ENCODE measurements at regions not wholly inside any gene's neighbourhood (a gene's known extent, or its start where the extent isn't known, plus 50 kb on each side); places are given as distances from the start of the nearest gene placed in this dataset.

DNA sequence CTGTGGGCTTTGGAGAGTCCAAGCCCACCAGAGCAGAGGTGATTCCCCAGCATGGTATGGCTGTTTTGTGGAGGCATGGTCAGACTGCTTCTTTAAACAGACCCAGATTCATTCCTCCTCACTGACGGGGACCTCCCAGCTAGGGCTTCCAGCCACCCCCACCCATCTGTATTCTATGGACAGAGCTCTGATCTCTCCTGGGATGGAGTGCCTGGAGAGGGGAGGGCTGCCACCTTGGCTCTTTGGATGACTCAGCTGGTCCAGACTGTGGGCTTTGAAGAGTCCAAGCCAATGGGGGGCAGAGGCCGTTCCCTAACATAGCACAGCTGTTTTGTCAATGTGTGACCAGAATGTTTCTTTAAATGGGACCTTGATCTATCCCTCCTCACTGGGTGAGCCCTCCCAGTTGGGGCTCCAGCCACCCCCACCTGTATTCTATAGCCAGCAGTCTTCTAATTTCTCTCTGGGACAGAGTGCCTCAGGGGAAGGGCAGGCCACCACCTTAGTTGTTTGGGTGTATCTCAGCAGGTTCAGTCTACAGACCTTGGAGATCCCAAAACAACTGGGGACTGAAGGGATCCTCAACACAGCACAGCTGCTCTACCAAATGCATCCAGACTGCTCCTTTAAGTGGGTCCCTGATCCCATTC lies 122.0 kb upstream of the OSTN start:
- Histone ChIP-seq H3K4ac (ENCODE audit: low read depth, low read length) (no peak overlapping the region), H3K36me3 (ENCODE audit: control insufficient read depth, insufficient read depth, low read length) (no peaks in the 10 kb centered on the region), H2AK5ac (ENCODE audit: low read length) (no peak overlapping the region), H2BK5ac (ENCODE audit: low read length) (no peak overlapping the region), H3K18ac (ENCODE audit: low read length) (no peak overlapping the region), H3K27ac (ENCODE audit: low read depth, low read length) (no peak overlapping the region), H3K4me3 (ENCODE audit: low read length) (no peak overlapping the region), H3K79me1 (ENCODE audit: low read length) (no peaks in the 10 kb centered on the region), H4K8ac (ENCODE audit: low read depth, low read length) (no peak overlapping the region), H3K23ac (ENCODE audit: low read length) (no peak overlapping the region), H3K4me2 (ENCODE audit: low read length) (no peak overlapping the region), H4K5ac (ENCODE audit: low read length) (no peak overlapping the region), H2BK15ac (replicated peaks; ENCODE audit: low read depth) (no peak overlapping the region), H2BK120ac (ENCODE audit: low read depth, low read length) (no peak overlapping the region), H3K79me2 (ENCODE audit: control insufficient read depth, insufficient read depth, low read length) (no peaks in the 10 kb centered on the region), H3K56ac (ENCODE audit: low read length) (no peak overlapping the region), H3K27me3 (ENCODE audit: insufficient read depth, low read length, poor library complexity) (no peaks in the 10 kb centered on the region), H3K4me1 (ENCODE audit: control insufficient read depth, low read depth, low read length) (no peaks in the 10 kb centered on the region), H3K9ac (ENCODE audit: low read length) (no peak overlapping the region)
- WGBS (ENCODE audit: extremely low coverage, insufficient coverage, low lambda C conversion rate): no CpG with 5 or more reads among the region's 2 CpGs
- DNase-seq: no peak

- no CpG with 5 or more reads among the region's 5 CpGs for WGBS (ENCODE audit: extremely low coverage, insufficient coverage, low lambda C conversion rate)
Observed at GRCh38 chr3:191074511-191074910, 124.5 kb upstream of the OSTN start.

DNA sequence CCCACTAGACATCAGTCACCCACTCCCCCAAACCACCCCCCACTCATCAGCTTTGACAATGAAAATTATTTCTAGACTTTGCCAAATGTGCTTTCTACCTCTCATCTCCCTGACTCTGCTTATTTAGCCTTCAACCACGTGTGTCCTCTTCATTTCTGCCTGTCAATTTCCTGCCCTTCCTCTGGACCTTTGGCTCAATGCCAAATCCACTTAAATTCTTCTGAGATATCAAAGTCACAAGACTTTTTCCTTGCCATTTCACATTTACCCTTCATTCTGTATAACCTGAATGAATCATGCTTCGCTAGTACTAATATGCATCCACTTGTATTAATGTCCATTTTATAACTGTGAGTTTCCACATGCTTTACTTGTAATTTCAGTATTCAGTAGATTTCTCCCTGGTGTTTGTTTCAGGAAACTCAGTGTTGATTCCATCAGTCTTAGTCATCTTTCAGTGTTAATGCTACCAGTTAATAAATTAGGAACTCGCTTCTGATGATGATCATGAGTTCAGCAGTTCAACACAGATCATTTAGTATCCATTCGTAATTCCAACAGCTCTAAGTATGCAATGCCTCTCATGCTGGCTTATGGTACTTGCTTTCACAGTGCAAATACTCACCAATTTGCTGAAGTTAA lies 128.2 kb upstream of the OSTN start:
- Histone ChIP-seq H4K8ac (ENCODE audit: low read depth, low read length) (no peak overlapping the region), H3K79me1 (ENCODE audit: low read length) (no peaks in the 10 kb centered on the region), H3K23ac (ENCODE audit: low read length) (no peak overlapping the region), H3K4me3 (ENCODE audit: low read length) (no peak overlapping the region), H3K4ac (ENCODE audit: low read depth, low read length) (no peak overlapping the region), H2BK15ac (replicated peaks; ENCODE audit: low read depth) (no peak overlapping the region), H3K36me3 (ENCODE audit: control insufficient read depth, insufficient read depth, low read length) (no peaks in the 10 kb centered on the region), H2BK120ac (ENCODE audit: low read depth, low read length) (no peak overlapping the region), H3K4me1 (ENCODE audit: control insufficient read depth, low read depth, low read length) (no peaks in the 10 kb centered on the region), H3K79me2 (ENCODE audit: control insufficient read depth, insufficient read depth, low read length) (no peaks in the 10 kb centered on the region), H2AK5ac (ENCODE audit: low read length) (no peak overlapping the region), H4K5ac (ENCODE audit: low read length) (no peak overlapping the region), H3K4me2 (ENCODE audit: low read length) (no peak overlapping the region), H3K18ac (ENCODE audit: low read length) (no peak overlapping the region), H2BK5ac (ENCODE audit: low read length) (no peak overlapping the region), H3K27ac (ENCODE audit: low read depth, low read length) (no peak overlapping the region), H3K56ac (ENCODE audit: low read length) (no peak overlapping the region), H3K9ac (ENCODE audit: low read length) (no peak overlapping the region), H3K27me3 (ENCODE audit: insufficient read depth, low read length, poor library complexity) (no peaks in the 10 kb centered on the region)
- no CpG with 5 or more reads among the region's 4 CpGs for WGBS (ENCODE audit: extremely low coverage, insufficient coverage, low lambda C conversion rate)
- no peak for DNase-seq

More at GRCh38 chr3:191074511-191074910, 124.5 kb upstream of the OSTN start:
- no peak overlapping the region for H3K4me3 ChIP-seq (ENCODE audit: low read length)
- H3K79me2 ChIP-seq (ENCODE audit: control insufficient read depth, insufficient read depth, low read length): no peaks in the 10 kb centered on the region
- no peaks in the 10 kb centered on the region for H3K4me1 ChIP-seq (ENCODE audit: control insufficient read depth, low read depth, low read length)
- H3K9ac ChIP-seq (ENCODE audit: low read length): no peak overlapping the region
- H2BK15ac ChIP-seq (replicated peaks; ENCODE audit: low read depth): no peak overlapping the region
- H3K4me2 ChIP-seq (ENCODE audit: low read length): no peak overlapping the region
- no peak for DNase-seq
- H2BK5ac ChIP-seq (ENCODE audit: low read length): no peak overlapping the region
- H3K27me3 ChIP-seq (ENCODE audit: insufficient read depth, low read length, poor library complexity): no peaks in the 10 kb centered on the region
- H4K5ac ChIP-seq (ENCODE audit: low read length): no peak overlapping the region
- H3K23ac ChIP-seq (ENCODE audit: low read length): no peak overlapping the region
- no peak overlapping the region for H3K56ac ChIP-seq (ENCODE audit: low read length)
- no peaks in the 10 kb centered on the region for H3K36me3 ChIP-seq (ENCODE audit: control insufficient read depth, insufficient read depth, low read length)
- no peak overlapping the region for H2AK5ac ChIP-seq (ENCODE audit: low read length)
- no peak overlapping the region for H2BK120ac ChIP-seq (ENCODE audit: low read depth, low read length)
- no peaks in the 10 kb centered on the region for H3K79me1 ChIP-seq (ENCODE audit: low read length)
- no peak overlapping the region for H3K4ac ChIP-seq (ENCODE audit: low read depth, low read length)
- H3K18ac ChIP-seq (ENCODE audit: low read length): no peak overlapping the region
- H3K27ac ChIP-seq (ENCODE audit: low read depth, low read length): no peak overlapping the region
- no peak overlapping the region for H4K8ac ChIP-seq (ENCODE audit: low read depth, low read length)

DNA sequence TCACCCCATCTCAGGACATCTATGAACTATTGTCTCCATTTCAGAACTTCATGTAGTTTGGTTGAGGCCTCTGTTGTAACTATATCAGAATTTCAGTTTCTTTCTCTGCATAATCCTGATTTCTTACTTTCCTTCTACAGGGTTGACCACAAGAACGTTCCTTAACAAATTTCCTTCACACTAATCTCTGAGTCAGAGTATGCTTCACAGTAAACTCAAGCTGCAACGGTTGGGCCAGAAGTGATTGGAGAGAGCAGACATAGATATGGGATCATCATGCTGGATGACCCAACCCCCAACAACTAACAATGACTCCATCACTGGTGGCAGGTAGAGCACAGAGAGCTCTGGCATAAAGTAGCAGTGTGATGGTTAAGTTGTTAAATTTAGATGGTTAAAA lies 128.8 kb upstream of the OSTN start:
- no peak overlapping the region for H2BK120ac ChIP-seq (ENCODE audit: low read depth, low read length)
- H4K5ac ChIP-seq (ENCODE audit: low read length): no peak overlapping the region
- H3K9ac ChIP-seq (ENCODE audit: low read length): no peak overlapping the region
- no peak for DNase-seq
- H3K36me3 ChIP-seq (ENCODE audit: control insufficient read depth, insufficient read depth, low read length): no peaks in the 10 kb centered on the region
- H3K27me3 ChIP-seq (ENCODE audit: insufficient read depth, low read length, poor library complexity): no peaks in the 10 kb centered on the region
- no peaks in the 10 kb centered on the region for H3K79me2 ChIP-seq (ENCODE audit: control insufficient read depth, insufficient read depth, low read length)
- no peak overlapping the region for H2BK5ac ChIP-seq (ENCODE audit: low read length)
- no CpG with 5 or more reads among the region's 2 CpGs for WGBS (ENCODE audit: extremely low coverage, insufficient coverage, low lambda C conversion rate)
- no peaks in the 10 kb centered on the region for H3K4me1 ChIP-seq (ENCODE audit: control insufficient read depth, low read depth, low read length)
- no peak overlapping the region for H2AK5ac ChIP-seq (ENCODE audit: low read length)
- no peak overlapping the region for H3K56ac ChIP-seq (ENCODE audit: low read length)
- no peak overlapping the region for H2BK15ac ChIP-seq (replicated peaks; ENCODE audit: low read depth)
- H3K79me1 ChIP-seq (ENCODE audit: low read length): no peaks in the 10 kb centered on the region
- H3K23ac ChIP-seq (ENCODE audit: low read length): no peak overlapping the region
- H3K4me3 ChIP-seq (ENCODE audit: low read length): no peak overlapping the region
- no peak overlapping the region for H3K27ac ChIP-seq (ENCODE audit: low read depth, low read length)
- H3K4me2 ChIP-seq (ENCODE audit: low read length): no peak overlapping the region
- no peak overlapping the region for H3K18ac ChIP-seq (ENCODE audit: low read length)
- H3K4ac ChIP-seq (ENCODE audit: low read depth, low read length): no peak overlapping the region
- no peak overlapping the region for H4K8ac ChIP-seq (ENCODE audit: low read depth, low read length)

GRCh38 chr3:191068946-191069813 lies 129.9 kb upstream of the OSTN start:
- Histone ChIP-seq H3K56ac (ENCODE audit: low read length) (no peak overlapping the region), H3K18ac (ENCODE audit: low read length) (no peak overlapping the region), H3K4me1 (ENCODE audit: control insufficient read depth, low read depth, low read length) (no peaks in the 10 kb centered on the region), H3K4me3 (ENCODE audit: low read length) (no peak overlapping the region), H3K36me3 (ENCODE audit: control insufficient read depth, insufficient read depth, low read length) (no peaks in the 10 kb centered on the region), H3K27ac (ENCODE audit: low read depth, low read length) (no peak overlapping the region), H2AK5ac (ENCODE audit: low read length) (no peak overlapping the region), H3K9ac (ENCODE audit: low read length) (no peak overlapping the region), H2BK15ac (replicated peaks; ENCODE audit: low read depth) (no peak overlapping the region), H4K5ac (ENCODE audit: low read length) (no peak overlapping the region), H2BK5ac (ENCODE audit: low read length) (no peak overlapping the region), H3K23ac (ENCODE audit: low read length) (no peak overlapping the region), H4K8ac (ENCODE audit: low read depth, low read length) (no peak overlapping the region), H3K4me2 (ENCODE audit: low read length) (no peak overlapping the region), H3K79me2 (ENCODE audit: control insufficient read depth, insufficient read depth, low read length) (no peaks in the 10 kb centered on the region), H3K79me1 (ENCODE audit: low read length) (no peaks in the 10 kb centered on the region), H3K27me3 (ENCODE audit: insufficient read depth, low read length, poor library complexity) (no peaks in the 10 kb centered on the region), H2BK120ac (ENCODE audit: low read depth, low read length) (no peak overlapping the region), H3K4ac (ENCODE audit: low read depth, low read length) (no peak overlapping the region)
- WGBS (ENCODE audit: extremely low coverage, insufficient coverage, low lambda C conversion rate): no CpG with 5 or more reads among the region's 5 CpGs
- DNase-seq: no peak

Measured in mesendoderm (in vitro differentiated cells).